ENCODE measurements at regions not wholly inside any gene's neighbourhood (a gene's known extent, or its start where the extent isn't known, plus 50 kb on each side); places are given as distances from the start of the nearest gene placed in this dataset.

GRCh38 chr11:116471608-116472256 is 301.1 kb downstream of the BUD13 start:
- TF ChIP-seq, protein P1, sequence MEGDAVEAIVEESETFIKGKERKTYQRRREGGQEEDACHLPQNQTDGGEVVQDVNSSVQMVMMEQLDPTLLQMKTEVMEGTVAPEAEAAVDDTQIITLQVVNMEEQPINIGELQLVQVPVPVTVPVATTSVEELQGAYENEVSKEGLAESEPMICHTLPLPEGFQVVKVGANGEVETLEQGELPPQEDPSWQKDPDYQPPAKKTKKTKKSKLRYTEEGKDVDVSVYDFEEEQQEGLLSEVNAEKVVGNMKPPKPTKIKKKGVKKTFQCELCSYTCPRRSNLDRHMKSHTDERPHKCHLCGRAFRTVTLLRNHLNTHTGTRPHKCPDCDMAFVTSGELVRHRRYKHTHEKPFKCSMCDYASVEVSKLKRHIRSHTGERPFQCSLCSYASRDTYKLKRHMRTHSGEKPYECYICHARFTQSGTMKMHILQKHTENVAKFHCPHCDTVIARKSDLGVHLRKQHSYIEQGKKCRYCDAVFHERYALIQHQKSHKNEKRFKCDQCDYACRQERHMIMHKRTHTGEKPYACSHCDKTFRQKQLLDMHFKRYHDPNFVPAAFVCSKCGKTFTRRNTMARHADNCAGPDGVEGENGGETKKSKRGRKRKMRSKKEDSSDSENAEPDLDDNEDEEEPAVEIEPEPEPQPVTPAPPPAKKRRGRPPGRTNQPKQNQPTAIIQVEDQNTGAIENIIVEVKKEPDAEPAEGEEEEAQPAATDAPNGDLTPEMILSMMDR (IDR thresholded peaks at IDR 0.05; ENCODE audit: low read depth, low read length, missing control alignments), result no peak
- DNase-seq (ENCODE audit: extremely low read depth, low read depth), result peak; percentile 3

GRCh38 chr11:116468699-116469098 is 304.1 kb downstream of the BUD13 start:
- no peak overlapping the region for H3K4me3 ChIP-seq (replicated peaks; ENCODE audit: low read depth, low read length)
- no peak for DNase-seq (ENCODE audit: extremely low read depth, low read depth)
- TF ChIP-seq, protein P1 (IDR thresholded peaks at IDR 0.05; ENCODE audit: low read depth, low read length, missing control alignments), result no peak

More at GRCh38 chr11:116471608-116472256, 301.1 kb downstream of the BUD13 start:
- no peak overlapping the region for H3K4me3 ChIP-seq (replicated peaks; ENCODE audit: low read depth, low read length)

DNA sequence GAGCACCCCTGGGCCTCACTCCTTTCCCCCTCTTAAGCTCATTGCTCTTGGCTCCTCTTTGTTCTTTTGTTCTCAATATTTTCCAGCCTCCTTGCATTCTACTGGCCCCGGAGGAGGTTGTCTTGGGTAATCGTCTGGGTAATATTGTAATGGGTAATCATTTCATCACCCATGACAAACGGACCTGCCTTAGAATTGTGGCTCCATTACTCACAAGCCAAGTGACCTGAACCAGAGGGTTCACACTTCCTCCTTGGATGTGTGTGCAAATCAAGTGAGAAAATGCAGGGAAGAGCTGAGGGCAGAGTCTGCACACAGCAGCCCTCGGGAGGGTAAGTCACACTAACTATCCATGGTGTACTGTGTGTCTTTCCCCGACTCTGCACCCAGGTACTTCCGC is 305.0 kb downstream of the BUD13 start:
- no peak overlapping the region for H3K4me3 ChIP-seq (replicated peaks; ENCODE audit: low read depth, low read length)
- TF ChIP-seq, protein P1 (IDR thresholded peaks at IDR 0.05; ENCODE audit: low read depth, low read length, missing control alignments), result no peak
- no peak for DNase-seq (ENCODE audit: extremely low read depth, low read depth)

DNA sequence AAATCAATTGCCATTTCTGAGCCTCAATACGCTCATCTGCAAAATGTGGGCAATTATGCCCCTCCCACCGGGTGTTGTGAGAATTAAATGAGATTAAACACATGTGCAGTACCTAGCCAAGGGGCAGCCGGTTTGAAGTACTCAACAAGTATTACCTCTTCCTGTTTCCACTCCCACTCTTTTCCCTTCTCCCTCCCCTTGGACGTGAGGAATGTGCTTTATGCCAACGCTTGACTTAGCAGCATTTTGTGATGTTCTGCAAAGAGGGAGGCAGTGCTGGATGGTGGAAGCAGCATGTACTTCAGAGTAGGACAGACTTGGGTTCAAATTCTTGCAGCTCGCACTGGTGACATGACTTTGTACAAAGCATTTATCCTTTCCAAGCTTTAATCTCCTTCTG is 306.0 kb downstream of the BUD13 start:
- no peak overlapping the region for H3K4me3 ChIP-seq (replicated peaks; ENCODE audit: low read depth, low read length)
- no peak for DNase-seq (ENCODE audit: extremely low read depth, low read depth)
- TF ChIP-seq, protein P1 (IDR thresholded peaks at IDR 0.05; ENCODE audit: low read depth, low read length, missing control alignments), result no peak

DNA sequence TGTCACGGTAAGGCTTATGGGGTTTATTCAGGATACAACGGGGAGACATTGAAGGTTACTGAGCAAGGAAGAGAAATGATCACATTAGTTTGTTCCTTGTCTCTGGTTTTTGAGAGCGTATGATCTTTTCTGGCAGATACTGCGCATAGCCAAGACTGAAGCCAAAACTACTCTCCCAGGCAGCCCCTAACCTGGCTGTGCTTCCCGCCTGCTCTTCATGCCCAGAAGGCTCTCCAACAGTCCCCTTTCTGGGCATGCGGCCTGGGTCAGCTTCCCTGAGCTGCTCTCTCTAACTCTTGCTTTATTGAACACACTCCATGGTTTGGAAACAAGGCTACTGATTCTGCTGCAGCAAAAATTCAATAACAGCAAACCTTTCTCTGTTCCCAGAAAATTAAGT is 306.6 kb downstream of the BUD13 start:
- H3K4me3 ChIP-seq (replicated peaks; ENCODE audit: low read depth, low read length), result no peak overlapping the region
- DNase-seq (ENCODE audit: extremely low read depth, low read depth), result no peak
- TF ChIP-seq, protein P1 (IDR thresholded peaks at IDR 0.05; ENCODE audit: low read depth, low read length, missing control alignments), result no peak

- TF ChIP-seq, protein P1 (IDR thresholded peaks at IDR 0.05; ENCODE audit: low read depth, low read length, missing control alignments), result no peak
- DNase-seq (ENCODE audit: extremely low read depth, low read depth), result no peak
- H3K4me3 ChIP-seq (replicated peaks; ENCODE audit: low read depth, low read length), result no peak overlapping the region
Observed at GRCh38 chr11:116465056-116465455, 307.7 kb downstream of the BUD13 start.

DNA sequence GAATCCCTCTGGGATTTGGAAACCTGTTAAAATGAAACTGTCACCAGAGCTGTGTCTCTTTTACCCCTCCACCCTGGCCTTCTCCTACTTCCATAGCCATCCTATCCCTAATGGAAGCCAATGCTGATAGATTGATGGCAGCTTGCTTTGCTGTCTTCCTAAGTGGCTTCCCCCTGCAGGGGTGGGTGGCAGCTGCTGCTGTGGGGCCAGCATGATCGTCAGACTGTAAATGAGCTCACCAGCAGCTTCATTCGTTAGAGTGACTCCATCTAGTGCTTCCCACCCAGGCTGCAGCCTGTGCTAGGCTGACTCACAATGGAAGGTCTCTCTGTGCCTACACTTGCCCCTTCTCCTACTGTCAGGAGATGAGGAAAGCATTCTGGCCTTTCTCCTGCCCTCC is 311.0 kb downstream of the BUD13 start:
- DNase-seq (ENCODE audit: extremely low read depth, low read depth), result no peak
- H3K4me3 ChIP-seq (replicated peaks; ENCODE audit: low read depth, low read length), result no peak overlapping the region
- TF ChIP-seq, protein P1 (IDR thresholded peaks at IDR 0.05; ENCODE audit: low read depth, low read length, missing control alignments), result no peak
